ENCODE measurements at regions not wholly inside any gene's neighbourhood (a gene's known extent, or its start where the extent isn't known, plus 50 kb on each side); places are given as distances from the start of the nearest gene placed in this dataset.
"Not testable (repeated sequence)": the region's sequence is repeated elsewhere in the genome, so short reads cannot be mapped to it uniquely, and the experiment has no call there.

DNA sequence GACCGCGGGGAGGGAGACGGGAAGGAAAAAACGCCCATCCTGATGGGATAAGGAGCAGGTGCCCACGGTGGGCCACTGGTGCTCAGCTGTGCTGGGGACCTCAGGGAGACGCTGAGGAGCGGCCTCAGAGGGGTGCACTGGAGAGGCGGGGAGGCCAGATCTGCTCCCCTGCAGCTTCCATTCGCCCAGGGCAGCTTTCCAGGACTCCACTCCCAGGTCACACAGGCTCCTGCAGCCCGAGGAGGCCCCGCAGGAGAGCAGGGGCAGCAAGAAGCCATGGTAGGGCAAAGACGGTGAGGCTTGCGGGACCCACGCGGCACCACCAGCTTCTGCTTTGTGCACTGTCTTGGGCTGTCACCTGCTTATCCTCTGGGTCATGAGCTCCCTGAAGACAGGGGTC lies 82.5 kb upstream of the SULF2 start:
- DNase-seq = no peak

DNA sequence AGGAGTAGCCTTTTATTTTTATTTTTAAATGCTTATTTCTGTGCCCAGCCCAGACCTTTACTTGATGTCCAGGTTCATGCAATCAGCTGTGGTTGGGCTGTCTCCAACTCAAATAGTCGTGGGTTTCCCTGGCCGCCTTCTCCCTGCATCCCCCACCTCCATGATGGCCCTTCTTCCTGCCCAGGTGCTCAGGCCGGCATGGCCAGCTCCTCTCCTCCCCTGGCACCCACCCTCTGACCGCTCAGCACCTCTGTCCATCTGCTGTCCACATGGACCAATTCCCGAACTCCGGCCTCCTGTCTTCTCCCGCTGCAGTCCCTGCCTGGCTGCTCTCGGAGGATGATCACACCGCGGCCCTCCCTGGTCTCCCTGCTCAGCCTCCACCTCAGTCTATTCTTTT lies 81.2 kb upstream of the SULF2 start:
- no peak for DNase-seq

DNA sequence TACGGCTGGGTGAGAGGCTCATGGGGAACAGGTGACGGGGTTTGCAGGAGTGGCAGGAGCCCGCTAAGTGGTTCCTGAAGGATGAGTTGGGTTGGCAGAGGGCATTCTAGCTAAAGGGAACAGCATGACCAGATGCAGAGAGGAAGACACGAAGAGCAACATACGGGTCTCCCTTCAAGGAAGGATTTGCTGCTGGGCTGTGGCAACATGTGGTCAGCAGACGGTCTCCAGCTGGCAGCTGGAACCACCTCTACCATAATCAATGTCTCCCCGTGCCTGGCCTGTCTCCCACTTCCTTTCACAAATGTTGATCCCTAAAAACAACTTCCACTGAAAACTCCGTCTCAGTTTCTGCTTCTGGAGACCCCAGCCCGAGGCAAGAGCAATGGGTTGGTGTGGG lies 80.6 kb upstream of the SULF2 start:
- DNase-seq = no peak

DNA sequence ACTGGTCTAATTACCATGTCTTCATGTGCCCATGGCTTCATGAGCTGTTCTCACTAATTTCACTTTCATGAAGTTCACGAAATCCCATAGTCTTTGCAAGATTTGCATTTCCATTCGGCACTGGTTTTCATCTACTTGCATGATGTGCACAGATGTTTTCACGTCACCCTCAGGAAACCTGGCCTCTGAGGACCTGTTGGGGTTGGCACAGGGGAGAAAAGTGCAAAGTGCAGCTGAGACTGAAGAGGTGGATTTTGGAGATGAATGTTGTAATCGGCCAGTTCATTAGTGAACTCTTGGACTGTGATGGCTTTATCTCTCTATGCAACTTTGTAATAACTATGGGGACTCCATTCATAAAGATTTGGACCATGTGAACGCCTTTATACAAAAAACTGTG lies 80.2 kb upstream of the SULF2 start:
- no peak for DNase-seq

DNA sequence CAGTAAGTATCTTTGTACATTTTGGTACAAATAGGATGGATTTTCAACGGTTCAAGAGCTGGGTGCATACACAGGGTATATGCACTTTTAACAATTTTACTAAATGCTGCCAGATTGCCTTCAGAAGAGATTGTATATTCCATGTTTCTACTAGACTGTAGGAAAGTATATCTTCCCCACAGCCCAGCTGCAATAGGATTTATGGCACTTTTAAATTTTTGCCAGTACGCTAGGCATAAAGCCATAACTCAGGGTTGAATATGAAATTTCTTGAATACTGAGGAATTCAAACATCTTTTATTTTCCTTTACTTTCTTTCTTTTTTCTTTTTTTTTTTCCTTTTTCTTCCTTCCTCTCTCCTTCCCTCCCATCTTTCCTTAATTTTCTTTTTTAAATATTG lies 78.7 kb upstream of the SULF2 start:
- no peak for DNase-seq

DNA sequence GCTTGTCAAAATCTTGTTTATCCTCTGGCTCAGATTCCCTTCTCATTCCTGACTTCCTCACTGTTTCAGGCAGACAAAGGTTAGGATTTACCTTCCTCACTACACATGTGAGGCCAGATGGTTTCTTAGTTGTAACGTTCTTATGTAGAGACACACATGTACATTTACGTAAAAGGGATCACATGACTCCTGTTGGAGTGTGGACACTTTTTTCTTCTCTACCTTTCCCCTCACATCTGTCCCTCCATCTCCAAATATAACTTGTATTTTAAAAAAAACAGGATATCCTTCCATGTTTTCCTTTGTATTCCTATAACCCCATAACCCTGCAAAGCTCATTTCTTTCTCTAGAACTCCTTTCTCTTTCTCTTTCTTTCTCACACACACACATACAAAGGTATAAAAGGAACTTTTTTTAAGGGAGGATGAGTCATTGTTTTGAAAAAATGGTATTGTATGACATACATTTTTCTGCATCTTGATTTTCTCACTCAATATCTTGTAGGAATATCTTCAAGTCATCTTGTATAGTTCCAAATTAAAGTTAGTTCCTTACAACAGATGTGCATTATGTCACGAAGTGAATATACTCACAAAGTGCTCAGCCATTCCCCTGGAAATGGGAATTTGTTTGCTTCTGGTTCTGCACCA lies 78.2 kb upstream of the SULF2 start:
- no peak for DNase-seq

DNA sequence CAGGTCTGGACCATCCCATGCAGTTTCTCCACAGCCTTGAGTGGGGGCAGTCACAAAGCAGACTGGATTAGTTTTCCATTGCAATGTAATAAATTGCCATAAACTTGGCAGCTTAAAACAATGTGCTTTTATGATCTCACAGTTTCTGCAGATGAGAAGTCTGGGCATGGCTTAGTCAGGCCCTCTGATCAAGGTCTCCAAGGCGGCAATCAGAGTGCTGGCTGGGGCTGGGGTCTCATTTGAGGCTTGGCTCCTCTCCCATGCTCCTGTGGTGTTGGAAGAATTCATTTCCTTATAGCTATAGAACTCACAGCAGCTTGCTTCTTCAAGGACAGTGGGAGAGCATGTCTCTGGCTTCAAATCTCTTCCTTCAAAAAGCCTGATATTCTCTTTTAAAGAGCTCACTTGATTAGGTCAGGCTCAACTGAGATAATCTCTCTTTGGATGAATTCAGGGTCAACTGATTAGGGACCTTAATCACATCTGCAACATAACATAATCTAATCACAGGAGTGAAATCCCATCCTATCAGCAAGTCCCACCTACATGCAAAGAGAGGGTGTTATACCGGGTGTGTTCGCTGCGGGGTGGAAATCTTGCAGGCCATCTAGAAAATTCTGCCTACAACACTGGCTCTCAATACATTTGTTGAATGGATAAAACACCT lies 77.4 kb upstream of the SULF2 start:
- no peak for DNase-seq

DNA sequence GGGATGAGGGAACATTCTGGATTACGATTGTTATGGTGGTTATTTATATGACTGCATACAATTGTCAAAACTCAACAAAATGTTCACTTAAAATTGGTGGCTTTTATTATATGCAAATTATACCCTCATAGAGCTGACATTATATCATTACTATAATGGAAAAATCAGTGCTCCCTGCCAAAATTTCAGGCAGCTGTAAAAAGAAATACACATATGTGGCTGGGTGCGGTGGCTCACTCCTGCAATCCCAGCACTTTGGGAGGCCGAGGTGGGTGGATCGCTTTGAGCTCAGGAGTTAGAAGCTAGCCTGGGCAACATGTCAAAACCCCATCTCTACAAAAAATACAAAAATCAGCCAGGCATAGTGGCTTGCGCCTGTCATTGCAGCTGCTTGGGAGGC lies 75.8 kb upstream of the SULF2 start:
- no peak for DNase-seq

DNA sequence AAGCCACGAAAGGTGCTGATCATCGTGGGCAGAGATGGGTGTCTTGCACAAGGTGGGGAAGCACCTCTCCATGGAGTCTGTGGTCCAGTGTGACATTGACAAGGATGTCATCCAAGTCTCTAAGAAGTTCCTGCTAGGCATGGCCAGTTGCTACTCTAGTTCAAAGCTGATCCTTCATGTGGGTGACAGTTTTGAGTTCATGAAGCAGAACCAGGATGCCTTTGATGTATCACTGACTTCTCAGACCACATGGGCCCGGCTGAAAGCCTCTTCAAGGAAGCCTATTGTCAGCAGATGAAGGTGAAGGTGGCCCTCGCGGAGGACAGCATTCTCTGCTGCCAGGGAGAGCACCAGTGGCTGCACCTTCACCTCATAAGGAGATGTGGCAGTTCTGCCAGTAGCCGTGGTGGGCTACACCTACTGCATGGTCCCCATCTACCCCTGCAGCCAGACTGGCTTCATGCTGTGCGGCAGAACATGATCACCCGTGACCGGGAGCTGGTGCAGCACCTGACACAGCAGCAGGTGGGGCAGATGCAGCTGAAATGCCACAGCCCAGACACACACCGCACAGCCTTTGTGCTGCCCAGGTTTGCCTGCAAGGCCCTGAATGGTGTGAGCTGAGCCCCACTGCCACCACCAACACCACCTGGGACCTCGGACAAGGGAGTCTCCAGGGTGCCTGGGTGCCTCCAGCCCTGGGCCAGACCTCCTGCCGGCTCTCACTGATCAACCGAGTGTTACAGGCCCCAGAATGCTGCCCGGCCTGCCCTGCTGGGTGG lies 75.0 kb upstream of the SULF2 start:
- DNase-seq = peak; percentile 14

DNA sequence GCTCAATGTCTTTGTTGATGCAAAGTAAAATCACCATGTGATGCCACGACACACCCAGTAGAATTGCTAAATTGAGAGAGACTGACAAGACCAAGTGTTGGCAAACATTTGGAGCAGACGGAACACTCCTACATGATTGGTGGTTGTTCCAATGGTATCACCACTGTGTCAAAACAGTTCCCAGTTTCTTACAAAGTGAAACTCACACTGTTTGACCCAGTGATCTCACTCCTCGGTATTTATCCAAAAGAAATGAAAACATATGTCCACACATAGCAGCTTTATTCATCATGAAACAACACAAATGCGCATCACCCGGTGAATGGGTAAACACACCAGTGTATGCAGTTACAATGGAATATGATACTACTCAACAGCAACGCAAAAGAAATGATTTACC lies 74.0 kb upstream of the SULF2 start:
- DNase-seq = no peak

DNA sequence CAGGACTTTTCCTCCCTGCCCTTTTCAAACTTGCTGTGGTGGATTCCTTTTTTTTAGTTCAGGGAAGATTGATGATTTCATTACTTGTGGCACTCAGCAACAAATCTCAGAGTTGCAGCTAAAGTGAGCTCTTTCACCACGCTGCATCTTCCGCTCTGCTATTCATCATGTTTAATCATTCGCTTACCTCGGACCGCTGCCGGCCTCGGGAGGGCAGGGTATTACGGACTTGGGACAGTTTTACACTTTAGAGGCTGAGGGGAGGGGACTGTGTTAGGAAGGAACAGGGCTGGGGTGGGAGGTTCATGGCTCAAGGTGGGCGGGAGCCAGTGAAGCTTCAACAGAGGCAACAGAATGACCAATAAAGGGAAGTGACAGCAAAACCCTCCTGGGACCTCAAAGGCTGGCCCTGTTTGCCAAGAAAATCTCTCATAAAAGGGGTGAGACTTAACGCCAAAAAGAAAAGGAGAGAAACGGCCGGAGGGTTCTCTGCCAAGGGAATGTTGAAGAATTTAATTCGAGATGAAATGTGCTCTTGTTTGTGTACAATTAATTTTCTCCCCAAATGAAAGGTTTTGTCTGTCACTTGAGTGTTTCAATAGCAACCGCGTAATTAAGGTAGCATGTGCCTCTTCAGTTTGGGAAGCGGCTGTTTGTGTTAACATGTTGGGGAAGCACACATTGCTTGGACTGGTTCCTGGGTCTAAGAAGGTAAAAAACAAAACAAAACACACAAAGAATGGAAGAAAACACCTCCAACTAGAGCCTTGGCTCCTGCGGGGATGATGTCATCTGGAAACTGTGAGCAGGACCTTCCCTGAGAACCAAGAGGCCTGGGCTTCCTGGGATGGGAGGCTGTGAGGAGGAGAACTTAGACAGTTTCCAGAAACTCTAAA lies 72.5 kb upstream of the SULF2 start:
- peak; percentile 48 for DNase-seq

DNA sequence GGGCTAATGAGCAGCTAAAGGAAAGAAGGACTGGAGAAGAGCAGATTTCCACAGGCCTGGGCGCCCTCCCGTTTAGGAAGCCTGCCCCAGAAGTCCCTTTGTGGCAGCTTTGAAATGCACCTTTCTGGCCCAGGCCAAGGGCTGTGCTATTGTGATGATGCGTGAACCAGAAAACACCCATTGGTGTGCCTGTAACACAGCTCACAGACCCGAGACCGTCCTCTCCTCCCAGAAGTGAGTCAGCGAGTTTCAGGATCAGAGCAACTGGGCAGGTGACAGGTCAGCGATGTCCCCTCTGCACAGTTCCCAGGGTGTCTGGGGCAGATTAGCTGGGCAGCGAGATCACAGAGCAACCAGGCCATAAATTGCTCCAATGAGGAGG lies 71.9 kb upstream of the SULF2 start:
- DNase-seq = no peak

DNA sequence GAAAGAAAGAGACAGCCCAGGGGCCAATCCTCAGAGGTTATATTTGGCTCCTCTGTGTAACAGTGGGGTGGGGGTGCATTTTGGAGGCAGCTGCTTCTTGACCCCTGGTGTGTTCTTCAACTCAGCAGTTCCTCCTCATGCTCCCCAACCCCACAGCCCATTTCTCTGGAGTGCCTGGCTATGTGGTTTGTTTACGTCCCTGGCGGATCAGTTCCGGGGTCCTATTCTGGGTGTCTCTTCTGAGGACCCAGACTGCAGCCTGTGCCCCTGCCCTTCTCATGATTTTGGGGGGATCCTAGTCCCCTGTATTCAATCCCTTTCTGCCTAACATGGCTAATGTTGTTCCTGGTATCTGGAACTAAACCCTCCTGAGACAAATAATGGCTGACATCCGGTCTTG lies 70.5 kb upstream of the SULF2 start:
- DNase-seq = no peak

DNA sequence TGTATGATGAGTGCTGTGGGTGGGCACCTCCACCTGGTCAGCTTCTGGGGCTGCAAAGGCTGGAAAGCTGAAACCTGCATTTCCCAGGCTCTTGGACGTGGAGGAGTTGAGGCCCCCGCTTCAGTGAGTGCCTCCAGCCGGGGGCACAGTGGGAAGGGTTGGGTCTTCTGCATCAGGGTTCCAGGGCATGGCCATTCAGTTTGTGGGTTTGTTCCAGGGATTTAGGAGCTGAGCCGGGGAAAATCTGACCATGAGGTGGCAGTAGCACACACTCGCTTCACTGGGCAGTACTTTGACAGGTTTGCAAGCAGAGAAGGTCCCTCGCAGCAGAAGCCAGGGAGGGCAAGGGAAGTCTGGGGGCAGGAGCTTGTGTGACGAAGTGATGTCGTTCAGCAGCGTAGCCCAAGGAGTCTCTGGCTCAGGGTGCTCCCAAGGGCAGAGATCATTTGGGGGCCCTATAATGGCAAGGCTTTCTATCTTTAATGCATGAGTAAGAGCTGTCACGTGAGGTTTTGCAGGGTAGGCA lies 69.5 kb upstream of the SULF2 start:
- peak; percentile 70 for DNase-seq

DNA sequence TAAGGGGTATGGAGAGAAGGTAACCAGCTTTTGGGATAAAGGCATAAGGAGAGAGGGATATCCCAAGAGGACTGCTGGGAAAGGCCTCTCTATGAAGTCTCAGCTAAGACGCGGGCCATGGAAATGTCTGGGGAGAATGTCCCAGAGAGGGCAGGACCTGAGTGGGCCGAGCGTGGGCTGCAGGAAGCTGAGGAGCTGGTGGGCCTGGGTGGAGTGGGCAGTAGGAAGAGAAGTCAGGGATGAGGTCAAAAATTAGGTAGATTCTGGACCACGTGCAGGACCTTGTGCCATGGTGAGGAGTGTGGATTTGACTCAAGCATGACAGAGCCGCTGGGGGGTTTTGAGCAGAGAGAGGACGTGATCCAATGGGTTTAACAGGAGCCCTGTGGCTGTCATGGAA lies 66.5 kb upstream of the SULF2 start:
- DNase-seq = no peak

DNA sequence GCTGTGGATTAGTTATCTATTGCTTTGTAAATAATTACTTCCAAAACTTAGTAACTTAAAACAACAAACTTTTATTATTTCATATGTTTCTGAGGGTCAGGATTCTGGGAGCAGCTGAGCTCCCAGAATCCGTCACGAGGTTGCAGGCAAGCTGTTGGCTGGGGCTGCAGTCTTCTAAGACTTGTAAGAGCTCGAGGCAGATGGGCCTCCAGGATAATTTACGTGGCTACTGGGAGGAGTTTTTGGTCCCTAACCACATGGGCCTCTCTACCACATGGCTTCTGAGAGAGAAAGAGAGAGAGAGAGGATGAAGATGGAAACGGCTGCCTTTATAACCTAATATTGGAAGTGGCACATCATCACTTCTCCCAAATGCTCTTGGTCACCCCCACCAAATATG lies 64.9 kb upstream of the SULF2 start:
- no peak for DNase-seq

DNA sequence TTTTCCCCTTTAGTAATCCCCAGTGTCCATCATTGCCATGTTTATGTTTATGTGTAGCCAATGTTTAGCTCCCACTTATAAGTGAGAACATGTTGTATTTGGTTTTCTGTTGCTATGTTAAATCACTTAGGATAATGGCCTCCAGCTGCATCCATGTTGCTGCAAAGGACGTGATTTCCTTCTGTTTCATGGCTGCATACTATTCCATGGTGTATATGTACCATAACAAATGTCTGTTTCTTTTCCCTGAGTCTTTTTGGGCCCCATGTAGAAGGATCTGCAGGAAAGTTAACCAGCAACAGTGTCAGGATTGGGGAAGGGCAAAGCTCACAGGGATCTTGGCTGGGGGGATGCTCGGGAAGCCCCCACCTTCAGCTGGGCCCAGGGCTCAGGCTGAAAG lies 64.3 kb upstream of the SULF2 start:
- no peak for DNase-seq

DNA sequence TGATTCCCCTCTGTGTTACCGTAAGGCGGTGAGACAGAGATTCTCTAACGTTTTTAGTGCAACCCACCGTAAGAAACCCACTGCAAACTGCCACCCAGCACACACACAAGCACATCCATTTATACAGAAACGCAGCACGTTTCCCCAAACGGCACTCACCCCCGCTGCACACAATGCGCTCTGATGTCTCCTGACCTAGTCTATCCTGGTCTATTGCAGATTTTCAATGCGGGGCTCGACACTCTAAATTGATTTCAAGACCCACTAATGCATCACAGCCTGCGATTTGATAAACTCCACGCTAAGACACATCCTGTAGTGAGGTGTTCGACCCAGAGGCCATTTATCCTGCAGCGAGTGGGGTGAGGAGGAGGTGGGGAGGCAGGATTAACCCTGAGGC lies 63.7 kb upstream of the SULF2 start:
- no peak for DNase-seq

DNA sequence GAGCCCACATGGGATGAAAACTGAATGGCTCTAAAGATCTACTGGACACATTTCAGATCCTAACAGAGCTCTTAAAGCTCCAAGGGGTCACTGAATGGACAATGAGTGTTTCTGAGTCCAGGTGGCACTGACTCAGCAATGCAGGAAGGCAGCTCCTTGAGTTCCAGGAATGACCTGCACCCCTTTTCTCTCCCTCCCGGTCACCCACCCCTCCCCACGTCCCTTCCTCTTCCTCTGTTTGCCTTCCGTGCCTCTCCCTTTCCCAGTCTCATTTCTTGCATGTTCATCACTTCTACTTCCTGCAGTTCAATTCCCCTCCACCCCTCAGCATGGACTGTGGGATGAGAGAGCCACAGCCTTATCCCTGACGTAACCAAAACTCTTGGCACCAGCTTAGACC lies 63.3 kb upstream of the SULF2 start:
- DNase-seq = not testable (repeated sequence)

DNA sequence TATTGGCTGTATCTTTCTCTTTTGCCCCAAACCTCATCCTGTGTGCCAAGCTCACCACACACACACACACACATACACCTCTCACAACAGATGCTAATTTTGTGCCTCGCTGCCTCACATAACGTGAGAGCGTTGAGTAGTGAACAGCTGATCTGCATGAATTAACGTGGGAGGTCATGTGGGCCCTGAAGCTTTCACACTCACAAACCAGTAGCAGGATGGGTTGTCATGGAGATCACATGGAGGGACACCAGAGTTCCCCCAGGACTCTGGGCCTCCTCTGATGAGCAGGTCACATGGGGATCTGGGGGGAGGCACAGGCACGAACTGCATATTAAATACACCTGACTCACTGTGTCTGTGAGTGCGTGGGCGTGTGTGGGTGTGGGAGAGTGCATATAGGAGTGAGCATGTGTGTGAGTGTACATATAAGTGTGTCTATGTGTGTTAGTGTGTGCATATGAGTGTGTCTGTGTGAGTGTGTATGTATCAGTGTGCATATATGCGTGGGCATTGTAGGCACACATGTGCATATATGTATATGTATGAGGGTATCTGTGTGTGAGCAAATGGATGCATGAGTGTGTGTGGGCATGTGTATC lies 62.7 kb upstream of the SULF2 start:
- DNase-seq = peak; percentile 7

DNA sequence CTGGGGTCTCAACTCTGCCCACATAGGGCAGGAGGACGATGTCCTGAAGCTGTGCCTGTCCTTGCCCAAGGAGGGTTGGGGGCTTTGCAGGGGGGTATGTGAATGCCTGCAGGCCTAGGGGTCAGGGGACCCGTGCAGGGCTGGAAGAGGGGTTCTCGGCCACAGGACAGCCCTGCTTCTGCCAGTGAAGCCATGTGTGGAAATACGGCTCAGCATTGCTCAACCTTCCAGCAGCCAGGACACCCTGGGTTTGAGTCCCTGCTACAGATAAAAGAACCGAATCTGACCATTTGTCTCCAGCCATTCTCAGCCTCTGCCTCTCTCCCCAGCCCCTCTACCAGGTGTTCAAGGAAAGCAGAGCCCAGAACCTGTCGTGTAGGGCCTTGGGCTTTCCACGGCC lies 61.9 kb upstream of the SULF2 start:
- DNase-seq = not testable (repeated sequence)

DNA sequence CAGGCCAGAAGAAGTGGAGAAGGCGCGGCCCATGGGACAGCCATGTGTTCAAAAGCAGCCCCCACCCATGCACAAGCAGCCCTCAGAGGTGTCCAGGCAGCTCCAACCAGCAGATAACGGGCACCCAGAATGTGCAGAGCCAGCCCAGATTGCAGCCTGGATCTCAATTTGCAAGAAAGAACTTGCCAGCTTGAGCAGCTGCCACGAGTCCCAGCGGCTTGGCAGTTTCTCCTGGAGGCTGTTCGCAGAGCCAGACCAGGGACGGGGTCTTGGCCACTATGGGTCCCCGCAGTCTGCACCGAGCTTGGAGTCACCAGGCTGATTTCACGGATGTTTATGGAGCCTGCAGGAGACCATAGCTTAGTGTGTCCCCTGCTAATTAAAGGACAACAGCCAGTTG lies 61.4 kb upstream of the SULF2 start:
- DNase-seq = not testable (repeated sequence)

Data from NCI-H345 (cell line).